ENCODE measurements at regions not wholly inside any gene's neighbourhood (a gene's known extent, or its start where the extent isn't known, plus 50 kb on each side); places are given as distances from the start of the nearest gene placed in this dataset.

GRCh38 chr22:48322907-48323306 is 1504.8 kb downstream of the BRD1 start:
- TF ChIP-seq ISL1 (CRISPR knock-in tag; IDR thresholded peaks at IDR 0.05) (no peak), TSHZ2 (CRISPR knock-in tag; IDR thresholded peaks at IDR 0.05) (no peak), TCF4 (CRISPR knock-in tag; IDR thresholded peaks at IDR 0.05; ENCODE audit: borderline replicate concordance) (no peak), PPARA (CRISPR knock-in tag; IDR thresholded peaks at IDR 0.05; ENCODE audit: borderline replicate concordance) (no peak), OSR1 (CRISPR knock-in tag; IDR thresholded peaks at IDR 0.05) (no peak), ARNTL (CRISPR knock-in tag; IDR thresholded peaks at IDR 0.05; ENCODE audit: borderline replicate concordance, low read depth) (no peak), ZNF565 (CRISPR knock-in tag; conservative IDR thresholded peaks at IDR 0.05; ENCODE audit: low read depth) (no peak), BACH2 (CRISPR knock-in tag; IDR thresholded peaks at IDR 0.05; ENCODE audit: borderline replicate concordance) (no peak), ZC3H10 (CRISPR knock-in tag; IDR thresholded peaks at IDR 0.05) (no peak), RARB (CRISPR knock-in tag; IDR thresholded peaks at IDR 0.05) (no peak), SNAI2 (CRISPR knock-in tag; IDR thresholded peaks at IDR 0.05) (no peak), POU6F1 (CRISPR knock-in tag; IDR thresholded peaks at IDR 0.05; ENCODE audit: borderline replicate concordance, low read depth) (no peak)
- ATAC-seq = no peak

GRCh38 chr22:48321986-48322545 is 1505.6 kb downstream of the BRD1 start:
- ATAC-seq = no peak
- TF ChIP-seq ZNF70 (CRISPR knock-in tag; IDR thresholded peaks at IDR 0.05) = no peak
- TF ChIP-seq ZC3H10 (CRISPR knock-in tag; IDR thresholded peaks at IDR 0.05) = no peak
- no peak for TF ChIP-seq ZNF565 (CRISPR knock-in tag; conservative IDR thresholded peaks at IDR 0.05; ENCODE audit: low read depth)

GRCh38 chr22:48320683-48321451 is 1506.8 kb downstream of the BRD1 start:
- no peak for ATAC-seq
- no peak for TF ChIP-seq ZFP3 (CRISPR knock-in tag; IDR thresholded peaks at IDR 0.05)
- no peak for TF ChIP-seq CSRNP3 (CRISPR knock-in tag; IDR thresholded peaks at IDR 0.05)
- no peak for TF ChIP-seq ESRRG (CRISPR knock-in tag; IDR thresholded peaks at IDR 0.05)
- TF ChIP-seq TCF4 (CRISPR knock-in tag; IDR thresholded peaks at IDR 0.05; ENCODE audit: borderline replicate concordance) = no peak
- TF ChIP-seq ZNF565 (CRISPR knock-in tag; conservative IDR thresholded peaks at IDR 0.05; ENCODE audit: low read depth) = no peak
- no peak for TF ChIP-seq CREB5 (CRISPR knock-in tag; IDR thresholded peaks at IDR 0.05; ENCODE audit: low read depth)
- no peak for TF ChIP-seq ZFP30 (CRISPR knock-in tag; IDR thresholded peaks at IDR 0.05)
- no peak for TF ChIP-seq ZNF70 (CRISPR knock-in tag; IDR thresholded peaks at IDR 0.05)
- no peak for TF ChIP-seq TOX (CRISPR knock-in tag; IDR thresholded peaks at IDR 0.05; ENCODE audit: borderline replicate concordance)
- TF ChIP-seq RARB (CRISPR knock-in tag; IDR thresholded peaks at IDR 0.05) = no peak
- no peak for TF ChIP-seq OSR1 (CRISPR knock-in tag; IDR thresholded peaks at IDR 0.05)
- no peak for TF ChIP-seq PATZ1 (CRISPR knock-in tag; IDR thresholded peaks at IDR 0.05; ENCODE audit: borderline replicate concordance)
- TF ChIP-seq CSDC2 (CRISPR knock-in tag; IDR thresholded peaks at IDR 0.05) = no peak
- no peak for TF ChIP-seq ZC3H10 (CRISPR knock-in tag; IDR thresholded peaks at IDR 0.05)
- TF ChIP-seq TSHZ2 (CRISPR knock-in tag; IDR thresholded peaks at IDR 0.05) = no peak
- TF ChIP-seq POU6F1 (CRISPR knock-in tag; IDR thresholded peaks at IDR 0.05; ENCODE audit: borderline replicate concordance, low read depth) = no peak

All from SK-N-SH treated with all-trans-retinoic acid at 6 μM for 48 hours (cell line).